HT1080 (cell line): ENCODE measurements at regions not wholly inside any gene's neighbourhood (a gene's known extent, or its start where the extent isn't known, plus 50 kb on each side); places are given as distances from the start of the nearest gene placed in this dataset.
A peak's percentile ranks its signal among the peaks of the same experiment; 100 is the strongest.
"Not testable (repeated sequence)": the region's sequence is repeated elsewhere in the genome, so short reads cannot be mapped to it uniquely, and the experiment has no call there.

Experiments
- DNase-seq: peaks from one replicate; pipeline ENCODE4 v3.0.0-alpha.2; 2015; ENCODE audit warnings: low read depth

- DNase-seq = peak; percentile 58
Measured at GRCh38 chr5:72760259-72760658, 56.2 kb upstream of the TNPO1 start.

GRCh38 chr5:72752909-72753308, 63.6 kb upstream of the TNPO1 start:
- DNase-seq = no peak

GRCh38 chr5:72749362-72749997, 67.0 kb upstream of the TNPO1 start:
- no peak for DNase-seq

GRCh38 chr5:72747826-72748225, 68.6 kb upstream of the TNPO1 start:
- DNase-seq = no peak

- DNase-seq = no peak
Measured at GRCh38 chr5:72746736-72747135, 69.7 kb upstream of the TNPO1 start.

- no peak for DNase-seq
Measured at GRCh38 chr5:72744136-72744535, 72.3 kb upstream of the TNPO1 start.

- no peak for DNase-seq
Measured at GRCh38 chr5:72741805-72742204, 74.7 kb upstream of the TNPO1 start.

- DNase-seq = no peak
Measured at GRCh38 chr5:72733810-72734209, 82.7 kb upstream of the TNPO1 start.

GRCh38 chr5:72723581-72723980, 92.9 kb upstream of the TNPO1 start:
- DNase-seq = peak; percentile 8

- DNase-seq = no peak
Measured at GRCh38 chr5:72722792-72723452, 93.5 kb upstream of the TNPO1 start.

GRCh38 chr5:72721844-72722243, 94.6 kb upstream of the TNPO1 start:
- no peak for DNase-seq

- no peak for DNase-seq
Measured at GRCh38 chr5:72720205-72720604, 96.3 kb upstream of the TNPO1 start.

- DNase-seq = no peak
Measured at GRCh38 chr5:72711351-72711750, 105.1 kb upstream of the TNPO1 start.

GRCh38 chr5:72709341-72709740, 107.1 kb upstream of the TNPO1 start:
- no peak for DNase-seq

GRCh38 chr5:72705178-72705577, 111.3 kb upstream of the TNPO1 start:
- DNase-seq = no peak

GRCh38 chr5:72703876-72704275, 112.6 kb upstream of the TNPO1 start:
- no peak for DNase-seq

GRCh38 chr5:72702881-72703434, 113.5 kb upstream of the TNPO1 start:
- no peak for DNase-seq

GRCh38 chr5:72702105-72702504, 114.4 kb upstream of the TNPO1 start:
- DNase-seq = not testable (repeated sequence)

- no peak for DNase-seq
Measured at GRCh38 chr5:72698481-72698880, 118.0 kb upstream of the TNPO1 start.

GRCh38 chr5:72697622-72698021, 118.8 kb upstream of the TNPO1 start:
- DNase-seq = no peak

- no peak for DNase-seq
Measured at GRCh38 chr5:72695659-72696058, 120.8 kb upstream of the TNPO1 start.

GRCh38 chr5:72694856-72695255, 121.6 kb upstream of the TNPO1 start:
- no peak for DNase-seq
